Sigmoid colon (tissue), 3 donors: ENCODE measurements at regions not wholly inside any gene's neighbourhood (a gene's known extent, or its start where the extent isn't known, plus 50 kb on each side); places are given as distances from the start of the nearest gene placed in this dataset.

ENCODE experiments used
- CTCF ChIP-seq, 4 experiments: fragments of 450-650 bp in 3 of 4; fragments of 200-600 bp in 1 of 4; IDR thresholded peaks; one replicate each; pipeline ENCODE4 v1.5.1; 2016 to 2019; ENCODE audit warnings: antibody characterized with exemption in 4 of 4, mild to moderate bottlenecking in 3 of 4, moderate library complexity in 2 of 4
- POLR2A ChIP-seq, 2 donors: fragments of 450-650 bp; IDR thresholded peaks; one replicate each; pipeline ENCODE4 v1.6.1; 2016; ENCODE audit warnings: antibody characterized with exemption in 2 of 2, mild to moderate bottlenecking in 2 of 2, moderate library complexity in 2 of 2

GRCh38 chr19:30149300-30149699 lies 207.3 kb downstream of the URI1 start:
- no peak for TF ChIP-seq POLR2A (IDR thresholded peaks at IDR 0.05)
- no peak for TF ChIP-seq CTCF (IDR thresholded peaks at IDR 0.05)
